ENCODE measurements at regions not wholly inside any gene's neighbourhood (a gene's known extent, or its start where the extent isn't known, plus 50 kb on each side); places are given as distances from the start of the nearest gene placed in this dataset.
A peak's percentile ranks its signal among the peaks of the same experiment; 100 is the strongest.

- no peak for TF ChIP-seq SIN3A (IDR thresholded peaks at IDR 0.05; ENCODE audit: low read depth, low read length)
- TF ChIP-seq CTCF (IDR thresholded peaks at IDR 0.05 in 2 of 3, conservative IDR thresholded peaks at IDR 0.05 in 1 of 3; ENCODE audit: control insufficient read depth in 2 of 3, extremely low read depth in 1 of 3, insufficient read depth in 1 of 3, low read depth in 3 of 3, low read length in 3 of 3): peak; percentile 82 to 89 (median 84); a peak in 5 of 6 replicates
- TF ChIP-seq TAF1 (IDR thresholded peaks at IDR 0.05; ENCODE audit: borderline replicate concordance, low read depth, low read length): no peak
- no peak for TF ChIP-seq REST (IDR thresholded peaks at IDR 0.05; ENCODE audit: low read depth, low read length)
Measured at GRCh38 chr11:33996498-33997454, 54.8 kb upstream of the CAPRIN1 start.
